ENCODE measurements at regions not wholly inside any gene's neighbourhood (a gene's known extent, or its start where the extent isn't known, plus 50 kb on each side); places are given as distances from the start of the nearest gene placed in this dataset.
"Not testable (repeated sequence)": the region's sequence is repeated elsewhere in the genome, so short reads cannot be mapped to it uniquely, and the experiment has no call there.

GRCh38 chr5:90338712-90339372 is 70.7 kb downstream of the CETN3 start:
- DNase-seq, result no peak

- no peak for DNase-seq
Observed at GRCh38 chr5:90337449-90338052, 72.0 kb downstream of the CETN3 start.

GRCh38 chr5:90336752-90337151 is 72.8 kb downstream of the CETN3 start:
- DNase-seq, result no peak

GRCh38 chr5:90334741-90335140 is 74.8 kb downstream of the CETN3 start:
- no peak for DNase-seq

GRCh38 chr5:90329911-90330310 is 79.6 kb downstream of the CETN3 start:
- no peak for DNase-seq

GRCh38 chr5:90326995-90327394 is 82.6 kb downstream of the CETN3 start:
- peak; percentile 48 for DNase-seq

GRCh38 chr5:90325093-90325492 is 84.5 kb downstream of the CETN3 start:
- DNase-seq, result no peak

GRCh38 chr5:90320348-90320747 is 89.2 kb downstream of the CETN3 start:
- not testable (repeated sequence) for DNase-seq

GRCh38 chr5:90312027-90312426 is 97.5 kb downstream of the CETN3 start:
- DNase-seq, result no peak

GRCh38 chr5:90311401-90311800 is 98.2 kb downstream of the CETN3 start:
- DNase-seq, result peak; percentile 45

- no peak for DNase-seq
Observed at GRCh38 chr5:90308787-90309585, 100.6 kb downstream of the CETN3 start.

GRCh38 chr5:90307782-90308181 is 101.8 kb downstream of the CETN3 start:
- DNase-seq, result no peak

GRCh38 chr5:90307322-90307721 is 102.2 kb downstream of the CETN3 start:
- DNase-seq, result no peak

GRCh38 chr5:90306613-90307012 is 102.9 kb downstream of the CETN3 start:
- DNase-seq, result no peak

- no peak for DNase-seq
Observed at GRCh38 chr5:90305041-90305720, 104.4 kb downstream of the CETN3 start.

- no peak for DNase-seq
Observed at GRCh38 chr5:90301248-90301647, 108.3 kb downstream of the CETN3 start.

- DNase-seq, result no peak
Observed at GRCh38 chr5:90297045-90297764, 112.4 kb downstream of the CETN3 start.

GRCh38 chr5:90294604-90295003 is 115.0 kb downstream of the CETN3 start:
- no peak for DNase-seq

GRCh38 chr5:90293931-90294330 is 115.6 kb downstream of the CETN3 start:
- peak; percentile 77 for DNase-seq

- no peak for DNase-seq
Observed at GRCh38 chr5:90290648-90291047, 118.9 kb downstream of the CETN3 start.

- DNase-seq, result no peak
Observed at GRCh38 chr5:90289837-90290236, 119.7 kb downstream of the CETN3 start.

GRCh38 chr5:90287036-90287435 is 122.5 kb downstream of the CETN3 start:
- DNase-seq, result no peak

- no peak for DNase-seq
Observed at GRCh38 chr5:90285581-90285980, 124.0 kb downstream of the CETN3 start.

Data from islet precursor cell (in vitro differentiated cells).